ENCODE measurements at regions not wholly inside any gene's neighbourhood (a gene's known extent, or its start where the extent isn't known, plus 50 kb on each side); places are given as distances from the start of the nearest gene placed in this dataset.

- no peak overlapping the region for H3K4me3 ChIP-seq (ENCODE audit: low read depth, low read length)
- no peak for TF ChIP-seq CTCF (IDR thresholded peaks at IDR 0.05; ENCODE audit: insufficient read depth, low read depth, low read length)
- no peak for DNase-seq (ENCODE audit: low read depth)
Measured at GRCh38 chr10:8614054-8614565, 559.6 kb downstream of the GATA3 start.

- DNase-seq (ENCODE audit: low read depth) = no peak
- H3K4me3 ChIP-seq (ENCODE audit: low read depth, low read length) = no peak overlapping the region
- TF ChIP-seq CTCF (IDR thresholded peaks at IDR 0.05; ENCODE audit: insufficient read depth, low read depth, low read length) = no peak
Measured at GRCh38 chr10:8615118-8615517, 560.6 kb downstream of the GATA3 start.

GRCh38 chr10:8616166-8616565, 561.7 kb downstream of the GATA3 start:
- no peak for TF ChIP-seq CTCF (IDR thresholded peaks at IDR 0.05; ENCODE audit: insufficient read depth, low read depth, low read length)
- H3K4me3 ChIP-seq (ENCODE audit: low read depth, low read length) = no peak overlapping the region
- DNase-seq (ENCODE audit: low read depth) = no peak

- DNase-seq (ENCODE audit: low read depth) = no peak
- no peak for TF ChIP-seq CTCF (IDR thresholded peaks at IDR 0.05; ENCODE audit: insufficient read depth, low read depth, low read length)
- no peak overlapping the region for H3K4me3 ChIP-seq (ENCODE audit: low read depth, low read length)
Measured at GRCh38 chr10:8617792-8618191, 563.3 kb downstream of the GATA3 start.

GRCh38 chr10:8618834-8619233, 564.3 kb downstream of the GATA3 start:
- no peak for DNase-seq (ENCODE audit: low read depth)
- no peak overlapping the region for H3K4me3 ChIP-seq (ENCODE audit: low read depth, low read length)
- TF ChIP-seq CTCF (IDR thresholded peaks at IDR 0.05; ENCODE audit: insufficient read depth, low read depth, low read length) = no peak

- TF ChIP-seq CTCF (IDR thresholded peaks at IDR 0.05; ENCODE audit: insufficient read depth, low read depth, low read length) = no peak
- no peak overlapping the region for H3K4me3 ChIP-seq (ENCODE audit: low read depth, low read length)
- DNase-seq (ENCODE audit: low read depth) = no peak
Measured at GRCh38 chr10:8628351-8628750, 573.9 kb downstream of the GATA3 start.

GRCh38 chr10:8633909-8634308, 579.4 kb downstream of the GATA3 start:
- H3K4me3 ChIP-seq (ENCODE audit: low read depth, low read length) = no peak overlapping the region
- TF ChIP-seq CTCF (IDR thresholded peaks at IDR 0.05; ENCODE audit: insufficient read depth, low read depth, low read length) = no peak
- DNase-seq (ENCODE audit: low read depth) = no peak
